GM21515 (cell line): ENCODE measurements at regions not wholly inside any gene's neighbourhood (a gene's known extent, or its start where the extent isn't known, plus 50 kb on each side); places are given as distances from the start of the nearest gene placed in this dataset.
"Not testable (repeated sequence)": the region's sequence is repeated elsewhere in the genome, so short reads cannot be mapped to it uniquely, and the experiment has no call there.

Experiments used
- ATAC-seq: cut with Tn5 transposase; IDR thresholded peaks from one replicate; pipeline ENCODE4 v1.9.1; 2021; ENCODE audit not compliant: unreplicated experiment

GRCh38 chr2:138365581-138365980, 136.0 kb upstream of the SPOPL start:
- no peak for ATAC-seq

DNA sequence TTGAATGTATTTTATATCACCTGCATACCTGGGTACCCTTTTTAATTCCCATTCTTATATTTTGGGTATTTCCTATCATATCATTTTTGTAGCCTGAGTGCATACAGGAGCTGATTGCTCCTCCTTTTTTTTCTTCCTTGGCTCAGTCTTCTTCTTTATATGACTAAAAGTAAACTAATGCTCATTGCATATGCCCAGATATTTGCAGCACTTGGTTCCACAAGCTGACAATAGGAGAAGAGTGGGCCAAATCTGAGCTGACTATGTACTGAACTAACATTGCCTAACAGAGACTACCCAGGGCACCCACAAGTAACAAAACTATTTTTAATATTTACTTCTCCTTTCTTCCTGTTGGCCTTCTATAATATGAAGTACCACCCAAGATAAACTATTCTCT, 131.7 kb upstream of the SPOPL start:
- ATAC-seq: no peak

DNA sequence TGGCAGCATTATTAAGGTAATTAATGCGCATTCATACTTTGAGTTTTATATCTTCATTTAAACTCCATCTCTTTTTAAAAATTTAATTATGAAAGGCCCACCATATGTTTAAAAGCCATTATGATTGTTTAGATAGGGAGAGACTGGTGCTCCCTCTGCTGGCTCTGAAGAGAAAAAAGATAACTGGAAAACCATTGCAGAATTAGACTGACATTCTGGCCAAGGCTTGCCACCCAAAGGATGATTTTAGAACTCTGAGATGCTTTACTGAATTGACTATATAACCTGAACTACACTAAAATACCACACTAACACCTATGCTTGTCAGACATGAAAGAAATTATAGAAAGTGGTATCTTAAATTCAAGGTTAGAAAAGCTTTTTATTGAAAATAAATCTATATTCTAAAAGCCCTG, 127.6 kb upstream of the SPOPL start:
- no peak for ATAC-seq

DNA sequence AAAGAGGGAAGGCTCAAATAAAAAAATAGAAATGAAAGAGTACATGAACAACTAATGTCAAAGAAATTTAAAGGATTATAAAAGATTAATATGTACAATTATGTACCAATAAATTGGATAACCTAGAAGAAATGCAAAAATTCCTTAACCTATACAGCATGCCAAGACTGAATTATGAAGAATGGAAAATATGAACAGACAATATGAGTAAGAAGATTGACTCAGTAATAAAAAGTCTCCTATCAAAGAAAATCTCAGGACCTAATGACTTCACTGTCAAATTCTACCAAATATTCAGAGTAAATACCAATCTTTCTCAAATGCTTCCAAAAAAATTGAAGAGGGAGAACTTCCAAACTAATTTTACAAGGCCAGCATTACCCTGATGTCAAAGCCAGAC, 120.2 kb upstream of the SPOPL start:
- ATAC-seq: no peak

DNA sequence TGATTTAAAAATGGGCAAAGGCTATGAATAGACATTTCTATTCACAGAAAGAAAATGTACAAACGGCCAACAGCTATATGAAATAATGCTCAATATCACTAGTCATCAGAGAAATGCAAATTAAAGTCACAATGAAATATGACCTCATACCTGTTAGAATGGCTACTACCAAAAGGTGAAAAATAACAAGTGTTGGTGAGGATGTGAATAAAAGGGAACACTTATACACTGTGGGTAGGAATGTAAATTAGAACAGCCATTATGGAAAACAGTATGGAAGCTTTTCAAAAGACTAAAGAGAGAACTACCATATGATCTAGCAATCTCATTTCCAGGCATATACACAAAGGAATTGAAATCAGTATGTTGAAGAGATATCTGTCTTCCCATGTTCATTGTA, 118.9 kb upstream of the SPOPL start:
- no peak for ATAC-seq

GRCh38 chr2:138386191-138386590, 115.4 kb upstream of the SPOPL start:
- not testable (repeated sequence) for ATAC-seq

- no peak for ATAC-seq
Measured at GRCh38 chr2:138389063-138389462, 112.5 kb upstream of the SPOPL start.

DNA sequence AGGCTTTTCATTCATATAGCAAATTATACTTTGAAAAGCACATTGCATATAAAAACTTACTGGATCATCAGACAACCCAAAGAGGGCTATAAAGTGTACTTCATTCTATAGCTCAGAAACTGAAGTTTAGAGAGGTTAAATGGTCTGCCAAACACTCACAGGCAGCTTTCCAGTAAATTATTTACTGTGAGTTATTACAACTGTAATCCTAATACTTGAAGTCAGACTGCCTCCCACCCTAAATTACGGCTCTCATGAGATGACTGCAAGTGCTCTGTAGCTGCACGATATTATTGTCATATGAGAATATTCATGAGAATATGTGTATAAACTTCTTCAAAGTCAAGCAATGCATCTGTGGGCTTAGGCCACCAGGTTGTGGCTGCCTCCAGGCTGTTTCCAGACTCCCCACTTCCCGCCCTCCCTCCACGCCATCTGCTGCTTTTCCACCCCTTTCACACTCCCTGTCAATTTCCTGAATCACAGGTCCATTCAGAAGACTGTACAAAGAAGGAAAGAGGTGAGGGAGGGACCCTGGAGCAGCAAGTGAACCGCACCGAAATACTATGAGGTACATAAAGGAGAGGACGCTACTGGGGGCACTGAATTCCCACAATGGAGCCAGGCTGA, 111.1 kb upstream of the SPOPL start:
- no peak for ATAC-seq

DNA sequence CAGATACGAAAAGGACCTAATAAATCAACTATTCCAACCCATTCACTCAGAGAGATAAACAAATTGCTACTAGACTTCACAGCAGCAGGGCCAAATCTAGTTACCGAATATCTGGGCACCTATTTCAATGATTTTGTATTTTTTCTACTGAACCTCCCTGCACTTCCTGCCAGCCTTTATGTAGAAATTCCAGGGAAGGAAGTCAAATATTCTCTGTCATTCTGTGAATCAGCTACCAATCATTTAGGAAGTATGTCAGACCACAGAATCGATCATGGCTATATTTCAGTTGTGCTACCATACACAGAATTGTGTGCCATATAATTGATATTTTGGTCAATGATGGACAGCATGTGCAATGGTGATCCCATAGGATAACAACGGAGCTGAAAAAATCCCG, 109.6 kb upstream of the SPOPL start:
- no peak for ATAC-seq

DNA sequence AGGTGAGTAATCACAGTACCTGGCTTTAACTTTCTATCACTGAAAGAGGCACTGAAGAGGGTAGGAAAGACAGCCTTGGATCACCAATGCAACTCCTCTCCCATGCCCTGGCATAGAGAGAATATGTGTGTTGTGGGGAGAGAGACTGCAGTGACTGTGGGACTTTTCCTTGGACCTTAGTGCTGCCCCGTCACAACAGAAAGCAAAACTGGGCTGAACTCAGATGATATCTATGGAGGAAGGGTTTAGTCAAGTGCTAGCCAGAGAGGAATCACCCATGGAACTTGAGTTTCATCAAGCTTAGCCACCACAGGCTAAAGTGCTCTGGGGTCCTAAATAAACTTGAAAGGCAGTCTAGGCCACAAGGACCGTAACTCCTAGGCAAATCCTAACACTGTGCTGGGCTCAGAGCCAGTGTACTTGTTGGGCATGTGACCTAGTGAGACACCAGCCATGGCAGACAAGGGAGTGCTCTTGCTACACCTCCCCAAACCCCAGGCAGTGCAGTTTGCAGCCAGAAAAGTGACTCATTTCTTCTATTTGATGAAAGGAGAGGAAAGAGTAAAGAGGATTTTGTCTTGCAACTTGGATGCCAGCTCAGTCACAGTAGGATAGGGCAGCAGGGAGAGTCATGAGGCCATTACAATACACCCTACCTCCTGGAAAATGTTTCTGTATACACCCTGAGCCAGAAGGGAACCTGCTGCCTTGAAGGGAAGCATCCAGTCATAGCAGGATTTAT, 105.8 kb upstream of the SPOPL start:
- ATAC-seq: no peak

- no peak for ATAC-seq
Measured at GRCh38 chr2:138396843-138397242, 104.7 kb upstream of the SPOPL start.

DNA sequence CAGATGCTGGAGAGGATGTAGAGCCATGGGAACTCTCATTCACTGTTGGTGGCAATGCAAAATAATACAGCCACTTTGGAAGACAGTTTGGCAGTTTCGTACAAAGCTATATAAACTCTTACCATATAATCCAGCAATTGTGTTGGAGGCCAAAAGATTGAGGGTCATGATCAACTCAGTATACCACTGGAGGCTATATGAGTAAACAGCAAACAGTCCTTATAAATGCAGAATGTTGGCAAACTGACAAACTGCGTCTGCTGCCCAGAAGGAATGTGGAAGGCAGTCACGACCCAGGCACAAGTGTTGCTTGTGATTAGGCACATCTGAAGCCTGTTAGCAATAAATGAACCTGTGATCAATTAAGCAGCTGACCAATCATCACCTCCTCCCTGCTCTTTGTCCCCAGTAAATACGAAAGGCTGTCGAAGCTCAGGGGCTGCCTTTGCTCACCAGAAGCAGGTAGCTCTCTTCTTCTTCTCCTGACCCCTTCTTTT, 98.1 kb upstream of the SPOPL start:
- no peak for ATAC-seq

- ATAC-seq: no peak
Measured at GRCh38 chr2:138414014-138414413, 87.6 kb upstream of the SPOPL start.

GRCh38 chr2:138415985-138416384, 85.6 kb upstream of the SPOPL start:
- ATAC-seq: no peak

GRCh38 chr2:138418453-138418852, 83.1 kb upstream of the SPOPL start:
- no peak for ATAC-seq

DNA sequence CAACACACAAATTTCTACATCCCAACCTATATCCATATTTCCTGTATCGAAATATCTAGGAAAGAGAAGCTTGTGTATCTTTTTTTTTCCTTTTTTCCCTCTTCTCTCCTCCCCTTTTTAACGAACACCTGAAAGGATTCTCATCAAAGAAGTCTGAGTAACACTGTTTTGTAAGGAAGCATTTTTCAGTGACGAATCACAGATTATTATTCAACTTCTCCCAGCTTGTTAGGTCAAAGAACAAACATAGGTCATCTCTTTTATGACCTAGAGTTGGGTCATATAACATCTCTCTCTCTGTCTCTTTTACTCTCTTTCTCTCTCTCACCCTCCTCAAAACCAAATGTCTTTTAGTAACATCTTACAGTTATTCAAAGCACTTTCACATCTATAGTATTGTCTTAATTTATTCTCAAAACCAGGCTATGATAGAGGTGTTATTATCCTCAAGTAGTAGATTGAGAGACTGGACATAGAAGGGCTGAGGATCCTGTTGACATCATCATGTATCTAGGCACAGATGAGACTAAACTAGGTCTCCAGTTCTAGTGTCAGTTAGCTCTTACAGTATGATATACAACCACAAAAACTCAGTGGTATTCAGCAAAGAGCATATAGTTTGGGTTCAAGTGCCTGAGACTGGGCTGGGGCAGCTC, 80.1 kb upstream of the SPOPL start:
- ATAC-seq: no peak

DNA sequence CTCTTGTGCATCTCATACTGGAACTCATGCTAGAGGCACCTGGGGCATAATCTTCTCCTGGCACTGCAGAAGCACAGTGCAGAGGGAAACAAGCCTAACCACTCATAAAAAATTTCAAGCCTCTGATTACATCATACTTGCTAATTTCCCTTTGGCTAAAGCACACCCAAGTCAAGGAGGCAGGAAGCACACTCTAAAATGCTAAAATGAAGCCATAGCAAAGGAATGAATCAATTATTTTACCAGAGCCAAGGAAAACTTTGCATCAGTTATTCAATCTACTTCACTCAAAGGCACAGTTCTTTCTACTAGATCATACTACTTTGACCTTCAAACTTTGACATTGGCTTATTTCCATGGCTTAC, 79.6 kb upstream of the SPOPL start:
- ATAC-seq: no peak

DNA sequence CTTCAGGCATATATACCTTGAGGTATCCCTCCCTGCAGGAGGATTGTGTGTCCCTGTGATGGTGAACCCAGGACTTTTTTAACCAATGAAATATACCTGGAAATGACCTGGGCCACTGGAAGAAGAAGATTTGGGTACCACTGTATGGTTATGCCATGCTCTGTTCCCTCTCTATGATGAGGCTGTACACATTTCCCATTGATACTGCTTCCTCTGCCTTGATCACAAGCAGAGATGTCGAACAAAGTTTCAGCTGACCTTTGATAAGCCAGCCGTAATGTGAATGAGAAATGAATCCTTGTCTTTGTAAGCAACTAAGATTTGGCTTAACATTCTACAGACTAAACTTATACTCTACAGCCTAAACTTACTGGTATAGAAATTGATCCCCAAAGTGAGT, 78.4 kb upstream of the SPOPL start:
- ATAC-seq: no peak

GRCh38 chr2:138423745-138424144, 77.8 kb upstream of the SPOPL start:
- ATAC-seq: no peak

GRCh38 chr2:138424436-138425140, 77.0 kb upstream of the SPOPL start:
- ATAC-seq: no peak

GRCh38 chr2:138426116-138426515, 75.5 kb upstream of the SPOPL start:
- not testable (repeated sequence) for ATAC-seq
